Ishikawa (cell line): ENCODE measurements at regions not wholly inside any gene's neighbourhood (a gene's known extent, or its start where the extent isn't known, plus 50 kb on each side); places are given as distances from the start of the nearest gene placed in this dataset.

ENCODE experiments used
- CEBPB ChIP-seq: IDR thresholded peaks from 2 replicates; pipeline ENCODE4 v1.6.1; 2012
- CREB1 ChIP-seq: IDR thresholded peaks from 2 replicates; pipeline ENCODE4 v1.6.1; 2012; ENCODE audit warnings: low read depth
- EGR1 ChIP-seq: IDR thresholded peaks from 2 replicates; pipeline ENCODE4 v1.6.1; 2012
- EP300 ChIP-seq: IDR thresholded peaks from 2 replicates; pipeline ENCODE4 v1.6.1; 2012; ENCODE audit warnings: borderline replicate concordance
- FOXM1 ChIP-seq: IDR thresholded peaks from 2 replicates; pipeline ENCODE4 v1.6.1; 2012; ENCODE audit warnings: low read depth, borderline replicate concordance
- NFIC ChIP-seq: IDR thresholded peaks from 2 replicates; pipeline ENCODE4 v1.6.1; 2012
- RAD21 ChIP-seq: IDR thresholded peaks from 2 replicates; pipeline ENCODE4 v1.6.1; 2012; ENCODE audit warnings: low read depth
- TAF1 ChIP-seq: IDR thresholded peaks from 2 replicates; pipeline ENCODE4 v1.6.1; 2012; ENCODE audit warnings: low read depth, mild to moderate bottlenecking
- TCF12 ChIP-seq: IDR thresholded peaks from 2 replicates; pipeline ENCODE4 v1.6.1; 2012; ENCODE audit warnings: low read depth
- TEAD4 ChIP-seq: IDR thresholded peaks from 2 replicates; pipeline ENCODE4 v1.6.1; 2012
- USF1 ChIP-seq: IDR thresholded peaks from 2 replicates; pipeline ENCODE4 v1.6.1; 2012
- YY1 ChIP-seq: IDR thresholded peaks from 2 replicates; pipeline ENCODE4 v1.6.1; 2012; ENCODE audit warnings: low read depth
- TF ChIP-seq, protein P1 (sequence below): IDR thresholded peaks from 2 replicates; pipeline ENCODE4 v1.6.1; 2012; ENCODE audit warnings: low read depth, mild to moderate bottlenecking
- TF ChIP-seq, protein P2 (sequence below): IDR thresholded peaks from 2 replicates; pipeline ENCODE4 v1.6.1; 2012

- TF ChIP-seq CREB1 (no peak), FOXM1 (no peak), EP300 (no peak), TEAD4 (no peak), NFIC (no peak), RAD21 (no peak), TCF12 (no peak), TAF1 (no peak), EGR1 (no peak)
- TF ChIP-seq, protein P1, sequence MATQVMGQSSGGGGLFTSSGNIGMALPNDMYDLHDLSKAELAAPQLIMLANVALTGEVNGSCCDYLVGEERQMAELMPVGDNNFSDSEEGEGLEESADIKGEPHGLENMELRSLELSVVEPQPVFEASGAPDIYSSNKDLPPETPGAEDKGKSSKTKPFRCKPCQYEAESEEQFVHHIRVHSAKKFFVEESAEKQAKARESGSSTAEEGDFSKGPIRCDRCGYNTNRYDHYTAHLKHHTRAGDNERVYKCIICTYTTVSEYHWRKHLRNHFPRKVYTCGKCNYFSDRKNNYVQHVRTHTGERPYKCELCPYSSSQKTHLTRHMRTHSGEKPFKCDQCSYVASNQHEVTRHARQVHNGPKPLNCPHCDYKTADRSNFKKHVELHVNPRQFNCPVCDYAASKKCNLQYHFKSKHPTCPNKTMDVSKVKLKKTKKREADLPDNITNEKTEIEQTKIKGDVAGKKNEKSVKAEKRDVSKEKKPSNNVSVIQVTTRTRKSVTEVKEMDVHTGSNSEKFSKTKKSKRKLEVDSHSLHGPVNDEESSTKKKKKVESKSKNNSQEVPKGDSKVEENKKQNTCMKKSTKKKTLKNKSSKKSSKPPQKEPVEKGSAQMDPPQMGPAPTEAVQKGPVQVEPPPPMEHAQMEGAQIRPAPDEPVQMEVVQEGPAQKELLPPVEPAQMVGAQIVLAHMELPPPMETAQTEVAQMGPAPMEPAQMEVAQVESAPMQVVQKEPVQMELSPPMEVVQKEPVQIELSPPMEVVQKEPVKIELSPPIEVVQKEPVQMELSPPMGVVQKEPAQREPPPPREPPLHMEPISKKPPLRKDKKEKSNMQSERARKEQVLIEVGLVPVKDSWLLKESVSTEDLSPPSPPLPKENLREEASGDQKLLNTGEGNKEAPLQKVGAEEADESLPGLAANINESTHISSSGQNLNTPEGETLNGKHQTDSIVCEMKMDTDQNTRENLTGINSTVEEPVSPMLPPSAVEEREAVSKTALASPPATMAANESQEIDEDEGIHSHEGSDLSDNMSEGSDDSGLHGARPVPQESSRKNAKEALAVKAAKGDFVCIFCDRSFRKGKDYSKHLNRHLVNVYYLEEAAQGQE, result no peak
Measured at GRCh38 chr4:127449449-127449848, 183.3 kb upstream of the INTU start.

DNA sequence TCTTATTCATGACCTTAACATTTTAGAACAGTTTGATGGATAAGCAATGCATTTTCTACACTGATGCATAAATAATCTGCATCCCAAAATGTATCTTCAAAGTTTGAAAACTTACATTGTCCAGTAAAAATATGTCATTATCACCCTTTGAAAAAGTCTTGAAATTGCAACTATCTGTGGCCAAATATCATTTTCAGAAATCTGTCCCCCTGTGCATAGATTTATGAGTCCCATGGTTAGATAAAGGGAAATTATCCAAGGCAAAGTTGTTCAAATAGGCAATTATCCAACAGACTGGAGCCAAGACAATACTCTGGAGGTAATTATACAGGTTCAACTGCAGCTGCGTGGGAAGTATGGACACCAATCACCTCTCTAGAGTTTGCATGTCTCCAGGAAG is 182.5 kb upstream of the INTU start:
- TF ChIP-seq NFIC (no peak), EGR1 (no peak), USF1 (no peak)

- no peak for TF ChIP-seq TCF12
- TF ChIP-seq, protein P2, sequence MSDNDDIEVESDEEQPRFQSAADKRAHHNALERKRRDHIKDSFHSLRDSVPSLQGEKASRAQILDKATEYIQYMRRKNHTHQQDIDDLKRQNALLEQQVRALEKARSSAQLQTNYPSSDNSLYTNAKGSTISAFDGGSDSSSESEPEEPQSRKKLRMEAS, result no peak
- TF ChIP-seq CEBPB, result no peak
- TF ChIP-seq, protein P1, result no peak
- no peak for TF ChIP-seq RAD21
- TF ChIP-seq EGR1, result no peak
Measured at GRCh38 chr4:127463883-127464282, 168.9 kb upstream of the INTU start.

DNA sequence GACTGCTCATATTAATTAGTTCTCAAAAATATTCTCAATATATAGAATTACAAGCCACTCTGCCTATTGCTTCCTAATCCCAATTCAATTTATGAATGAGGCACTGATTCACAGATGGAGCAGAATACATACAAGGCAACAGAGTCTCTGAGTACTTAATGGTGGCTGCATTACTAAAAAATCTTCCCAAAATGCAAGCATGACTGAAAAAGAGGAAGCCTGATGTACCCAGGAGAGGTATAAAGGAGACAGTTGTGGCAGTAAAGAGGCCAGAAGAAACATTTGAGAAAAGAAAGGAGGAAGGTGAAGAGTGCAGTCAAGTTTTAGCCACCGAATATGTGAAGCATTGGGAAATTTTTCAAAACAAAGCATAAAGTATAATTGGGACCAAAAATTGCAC is 163.2 kb upstream of the INTU start:
- TF ChIP-seq TCF12, result no peak
- TF ChIP-seq CEBPB, result no peak
- no peak for TF ChIP-seq CREB1
- TF ChIP-seq USF1, result no peak
- no peak for TF ChIP-seq TAF1
- TF ChIP-seq FOXM1, result no peak
- no peak for TF ChIP-seq YY1
- no peak for TF ChIP-seq EGR1

DNA sequence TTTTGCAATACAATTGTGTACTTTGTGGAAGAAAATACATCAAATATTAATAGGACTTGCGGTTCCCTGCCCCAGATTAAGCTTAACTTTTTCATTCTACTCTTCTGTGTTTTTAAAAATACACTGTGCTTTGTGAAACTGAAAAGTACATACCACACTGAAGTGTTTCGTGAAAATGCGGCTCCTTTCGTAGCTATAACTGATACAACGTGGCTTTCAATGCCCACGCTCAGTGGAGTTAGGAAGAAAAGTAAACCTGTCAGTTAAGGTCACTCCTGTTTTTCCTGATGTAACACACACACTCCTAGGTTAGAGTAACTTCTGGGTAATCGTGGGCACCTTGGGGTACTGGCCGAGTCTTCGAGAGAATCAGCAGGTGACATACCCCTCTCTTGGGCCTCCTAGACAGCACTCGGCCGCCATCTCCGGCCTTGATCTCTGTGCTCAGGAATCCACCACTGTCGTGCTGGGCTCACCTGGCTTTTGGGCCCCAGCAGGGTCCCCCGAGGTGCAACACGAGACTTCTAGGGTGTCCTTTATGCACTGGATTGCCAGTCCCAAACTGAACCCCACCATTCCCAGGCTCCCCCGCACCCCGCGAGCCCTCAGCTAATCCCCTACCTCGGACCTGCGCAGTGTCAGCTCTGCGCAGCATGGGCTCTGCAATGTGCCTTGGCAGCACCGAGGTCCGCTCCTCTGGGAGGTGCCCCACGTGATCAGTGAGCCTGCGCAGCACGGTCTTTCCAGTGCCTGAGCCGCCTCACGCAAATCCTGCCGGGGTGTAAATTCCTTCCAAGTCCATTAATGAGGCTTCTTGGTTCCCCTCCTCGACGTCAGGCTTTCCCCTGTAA is 162.6 kb upstream of the INTU start:
- no peak for TF ChIP-seq FOXM1
- no peak for TF ChIP-seq TEAD4
- no peak for TF ChIP-seq USF1
- no peak for TF ChIP-seq TAF1
- TF ChIP-seq, protein P1, result no peak
- no peak for TF ChIP-seq CREB1
